GM19025 (cell line): ENCODE measurements at regions not wholly inside any gene's neighbourhood (a gene's known extent, or its start where the extent isn't known, plus 50 kb on each side); places are given as distances from the start of the nearest gene placed in this dataset.
"Not testable (repeated sequence)": the region's sequence is repeated elsewhere in the genome, so short reads cannot be mapped to it uniquely, and the experiment has no call there.

Experiments used
- ATAC-seq: cut with Tn5 transposase; IDR thresholded peaks from one replicate; pipeline ENCODE4 v1.9.1; 2021; ENCODE audit warnings: mild to moderate bottlenecking, low read depth, moderate library complexity; ENCODE audit not compliant: unreplicated experiment

DNA sequence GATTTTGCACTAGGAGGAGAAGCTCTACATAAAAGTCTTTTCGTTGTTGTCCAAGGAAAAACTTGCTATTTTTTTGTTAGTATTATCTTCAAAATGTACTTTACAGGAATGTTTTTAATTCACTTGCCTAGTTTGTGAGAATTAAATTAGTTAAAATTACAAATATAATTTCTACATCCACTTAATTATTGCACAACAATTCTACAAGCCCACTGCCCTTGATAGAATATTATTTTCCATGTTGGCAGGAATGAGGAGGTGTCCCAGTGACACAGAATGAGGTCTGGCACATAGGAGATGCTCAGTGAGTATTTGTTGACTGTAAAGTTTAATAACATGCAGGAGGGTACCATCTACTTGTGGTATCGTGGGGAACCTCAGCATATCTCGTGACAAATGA is 255.4 kb downstream of the SDHAF3 start:
- ATAC-seq = no peak

DNA sequence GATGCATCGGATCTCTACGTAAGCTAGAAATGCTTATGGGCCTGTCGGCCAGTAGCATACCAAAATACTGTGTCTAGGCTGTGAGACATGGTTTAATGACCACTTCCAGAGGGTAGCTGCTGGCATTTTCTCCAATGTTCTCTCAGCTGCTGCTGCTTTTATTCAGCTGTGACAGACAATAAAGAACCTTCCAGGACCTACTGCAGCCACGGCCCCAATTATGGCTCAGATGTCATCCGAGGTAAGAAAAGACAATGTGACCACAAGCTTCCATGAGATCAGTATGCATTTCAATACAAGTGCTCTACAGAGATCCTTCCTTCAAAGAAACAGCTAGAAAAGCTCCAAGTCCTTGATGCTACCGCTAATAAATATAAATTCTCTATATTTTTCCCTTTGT is 256.2 kb downstream of the SDHAF3 start:
- ATAC-seq = no peak

DNA sequence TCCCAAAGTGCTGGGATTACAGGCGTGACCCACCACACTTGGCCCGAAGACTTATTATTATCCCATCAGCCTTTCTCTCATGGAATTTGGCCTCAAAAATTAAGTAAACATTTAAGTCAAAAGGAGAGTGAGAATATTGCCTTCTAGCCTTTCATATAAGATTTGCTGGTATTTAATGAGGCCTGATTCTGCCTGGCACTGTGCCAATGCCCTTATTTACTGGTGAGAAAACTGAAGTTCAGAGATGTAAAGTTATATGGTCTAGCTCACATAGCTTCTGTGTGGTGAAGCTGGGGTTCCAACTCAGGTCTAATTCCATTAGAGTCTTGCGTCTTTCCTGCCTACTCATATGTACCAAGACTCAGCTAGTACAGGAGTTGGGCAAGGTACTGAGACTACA is 260.2 kb downstream of the SDHAF3 start:
- ATAC-seq = no peak

DNA sequence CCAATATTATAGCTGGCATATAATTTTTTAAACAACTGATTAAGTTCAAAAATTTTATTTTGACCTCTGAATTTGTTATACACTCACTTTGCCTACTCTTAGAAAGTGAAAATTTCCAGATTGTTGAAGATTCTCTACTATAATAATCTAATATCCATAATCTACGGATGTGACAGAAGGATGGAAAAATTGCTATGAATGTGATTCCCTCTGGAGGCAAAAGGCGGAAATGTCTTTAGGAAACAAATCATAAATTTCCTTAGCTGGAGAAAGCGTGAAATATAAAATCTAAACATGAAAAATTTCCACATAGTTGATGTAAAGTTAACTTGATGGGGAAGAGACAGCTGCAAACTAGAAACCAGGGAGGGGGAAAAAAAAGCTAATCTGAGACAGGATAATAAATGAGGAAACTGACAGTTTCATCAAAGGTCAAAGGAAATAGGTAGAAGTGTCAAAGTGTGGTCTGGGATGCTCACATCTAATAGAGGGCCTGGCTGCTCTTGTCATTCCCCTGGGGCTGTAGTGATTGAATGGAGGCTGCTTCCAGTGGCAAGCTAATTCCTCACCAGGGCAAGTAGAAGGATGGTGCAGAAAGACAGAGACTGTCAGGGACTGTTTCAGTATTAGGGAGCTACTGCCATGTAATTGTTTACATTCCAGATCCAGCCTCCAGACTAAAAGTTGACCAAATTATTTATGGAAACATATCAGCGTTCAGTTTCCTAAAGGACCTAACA is 264.5 kb downstream of the SDHAF3 start:
- ATAC-seq = no peak

DNA sequence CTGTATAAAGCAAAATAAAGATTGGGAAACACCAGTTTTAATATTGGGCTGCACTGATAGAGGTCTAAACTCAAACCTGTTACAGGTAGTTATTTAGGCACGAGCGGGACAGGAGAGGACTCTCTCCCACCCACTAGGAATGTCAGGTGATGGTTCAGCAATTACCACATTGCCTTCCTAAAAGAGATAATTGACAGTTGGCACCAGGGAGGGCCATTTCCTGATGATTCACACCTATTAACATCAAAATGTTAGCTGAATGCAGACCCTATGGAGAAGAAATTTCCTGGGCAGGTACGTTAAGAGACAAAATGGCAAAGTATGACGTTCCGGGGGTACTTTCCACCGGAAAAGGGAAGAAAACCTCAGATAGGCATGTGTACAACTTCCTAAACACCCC is 272.6 kb downstream of the SDHAF3 start:
- ATAC-seq = no peak

DNA sequence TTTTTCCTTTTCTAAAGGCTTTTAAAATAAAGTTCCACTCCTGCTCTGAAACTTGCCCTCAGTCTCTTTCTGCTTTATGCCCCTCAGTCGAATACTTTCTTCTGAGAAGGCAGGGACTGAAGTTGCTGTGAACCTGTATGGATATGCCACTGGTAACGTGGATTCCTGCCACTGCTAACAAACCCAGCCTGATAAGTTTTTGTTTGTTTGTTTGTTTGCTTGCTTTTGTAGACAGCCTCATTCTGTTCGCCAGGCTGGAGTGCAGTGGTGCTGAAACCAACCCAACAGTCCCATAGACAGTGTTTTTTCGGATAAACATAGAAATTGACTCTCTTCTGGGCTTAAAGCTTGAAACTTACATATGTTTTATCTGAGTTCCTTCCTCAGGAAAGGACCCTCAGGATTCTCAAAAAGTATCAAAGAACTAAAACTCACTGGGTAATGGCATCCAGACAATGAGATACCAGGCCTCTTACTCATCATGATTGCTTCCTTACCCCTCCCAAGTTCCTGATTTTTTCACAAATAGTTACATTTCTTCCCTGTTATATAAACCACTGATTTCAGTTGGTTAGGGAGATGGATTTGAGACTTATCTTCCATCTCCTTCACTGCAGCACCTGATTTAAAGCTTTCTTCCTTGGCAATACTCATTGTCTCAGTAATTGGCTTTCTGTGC is 273.6 kb downstream of the SDHAF3 start:
- ATAC-seq = no peak

DNA sequence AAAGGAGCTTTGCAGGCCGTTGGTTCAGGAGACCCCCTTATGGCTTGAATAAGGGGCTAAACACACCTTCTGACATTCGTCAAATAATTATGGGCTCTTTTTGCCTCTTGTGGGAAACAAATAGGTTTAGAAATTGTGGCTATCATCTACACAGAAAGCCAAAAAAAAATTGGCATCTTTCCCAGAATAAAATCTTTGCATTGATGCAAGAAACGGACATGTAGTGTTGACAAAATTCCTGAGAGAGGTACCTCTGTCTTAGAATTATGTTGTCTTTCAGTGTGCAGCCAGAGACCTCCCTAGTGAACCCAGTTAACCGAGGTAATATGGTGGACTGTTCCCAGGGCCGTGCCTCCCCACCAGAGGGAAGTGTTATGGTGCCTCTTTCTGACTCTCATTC is 283.9 kb downstream of the SDHAF3 start:
- no peak for ATAC-seq

DNA sequence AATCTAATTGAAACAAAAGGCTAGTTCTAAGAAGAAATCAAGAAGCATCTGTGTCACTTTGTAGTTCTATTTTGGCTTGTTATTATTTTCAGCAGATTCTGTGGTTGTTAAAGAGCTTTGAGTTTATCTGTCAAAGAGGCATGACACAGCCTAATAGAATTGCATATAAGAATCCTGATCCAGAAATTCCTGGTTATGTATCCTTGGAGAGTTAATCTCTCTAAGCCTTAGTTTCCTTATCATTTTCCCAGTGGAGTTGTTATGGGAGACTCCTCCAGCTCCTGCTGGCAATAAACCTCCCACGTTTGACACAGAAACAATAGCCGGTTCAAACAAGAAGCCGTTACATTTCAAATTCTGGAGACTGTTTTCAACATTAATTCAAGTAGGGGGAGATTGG is 288.3 kb downstream of the SDHAF3 start:
- ATAC-seq = no peak

DNA sequence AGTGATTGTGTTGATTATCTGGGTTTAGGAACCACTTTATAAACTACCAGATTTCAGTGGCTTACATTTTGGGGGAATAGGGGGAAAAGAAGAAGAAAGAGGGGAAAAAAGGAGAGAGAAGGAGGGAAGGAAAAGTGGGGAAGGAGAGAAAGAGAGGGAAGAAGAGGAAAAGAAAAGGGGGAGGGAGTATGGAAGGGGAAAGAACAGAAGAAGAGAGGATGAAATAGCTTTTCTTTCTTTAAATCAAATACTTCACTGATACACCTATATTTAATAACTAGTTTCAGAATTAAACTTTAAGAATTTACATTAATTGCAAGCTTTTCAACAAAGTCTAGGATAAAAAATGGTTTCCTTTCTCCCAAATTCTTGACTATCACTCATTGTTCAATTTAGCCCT is 289.6 kb downstream of the SDHAF3 start:
- no peak for ATAC-seq

DNA sequence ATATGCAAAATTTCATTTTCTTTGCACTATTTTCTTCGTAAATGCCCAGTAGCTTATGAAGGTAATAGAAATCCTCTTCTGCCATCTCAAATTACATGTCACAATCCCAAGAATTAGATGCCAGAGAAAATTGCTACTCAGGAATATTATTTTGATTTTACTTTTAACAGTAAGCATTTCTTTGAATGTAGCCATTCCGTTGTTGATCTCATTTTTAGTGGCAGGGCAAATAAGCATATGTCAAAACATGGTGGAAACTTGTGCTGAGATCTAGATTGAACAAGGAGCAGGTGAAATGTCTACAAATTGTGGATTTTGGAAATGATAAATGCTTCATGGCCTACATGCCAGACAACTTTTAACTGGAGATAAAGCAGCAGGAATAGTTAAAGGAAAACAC is 291.8 kb downstream of the SDHAF3 start:
- no peak for ATAC-seq

DNA sequence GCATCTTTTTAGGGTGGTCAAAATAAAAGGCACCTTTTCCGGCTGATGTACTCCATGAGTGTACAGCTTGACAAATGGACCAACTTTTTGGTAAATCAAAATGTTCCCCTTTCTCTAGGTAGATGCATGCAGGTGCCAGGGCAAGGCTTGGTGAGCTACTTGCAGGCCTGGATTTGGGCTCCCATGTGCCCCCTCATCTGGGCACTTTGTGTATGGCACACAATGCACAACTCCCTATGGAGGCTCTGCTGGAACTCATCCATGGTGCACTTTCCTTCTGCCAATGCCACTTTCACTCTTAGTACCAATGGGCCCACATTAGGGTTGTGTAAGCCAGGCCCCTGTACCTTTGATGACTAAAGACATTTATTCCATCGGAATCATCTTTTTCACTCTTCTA is 300.8 kb downstream of the SDHAF3 start:
- no peak for ATAC-seq

DNA sequence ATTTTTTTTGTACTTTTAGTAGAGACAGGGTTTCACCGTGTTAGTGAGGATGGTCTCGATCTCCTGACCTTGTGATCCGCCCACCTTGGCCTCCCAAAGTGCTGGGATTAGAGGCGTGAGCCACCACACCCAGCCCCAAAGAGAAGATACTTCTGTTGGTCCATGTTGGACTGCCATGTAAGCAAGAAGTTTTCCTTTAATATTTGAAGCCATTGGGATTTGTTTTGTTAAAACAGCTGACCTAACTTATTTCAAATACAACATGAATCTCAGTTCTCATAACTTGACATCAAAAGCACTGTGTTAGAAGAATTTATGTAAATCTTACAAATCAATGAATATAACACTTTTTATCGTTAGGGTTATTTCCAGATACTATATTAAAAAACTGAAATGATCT is 302.4 kb downstream of the SDHAF3 start:
- no peak for ATAC-seq

DNA sequence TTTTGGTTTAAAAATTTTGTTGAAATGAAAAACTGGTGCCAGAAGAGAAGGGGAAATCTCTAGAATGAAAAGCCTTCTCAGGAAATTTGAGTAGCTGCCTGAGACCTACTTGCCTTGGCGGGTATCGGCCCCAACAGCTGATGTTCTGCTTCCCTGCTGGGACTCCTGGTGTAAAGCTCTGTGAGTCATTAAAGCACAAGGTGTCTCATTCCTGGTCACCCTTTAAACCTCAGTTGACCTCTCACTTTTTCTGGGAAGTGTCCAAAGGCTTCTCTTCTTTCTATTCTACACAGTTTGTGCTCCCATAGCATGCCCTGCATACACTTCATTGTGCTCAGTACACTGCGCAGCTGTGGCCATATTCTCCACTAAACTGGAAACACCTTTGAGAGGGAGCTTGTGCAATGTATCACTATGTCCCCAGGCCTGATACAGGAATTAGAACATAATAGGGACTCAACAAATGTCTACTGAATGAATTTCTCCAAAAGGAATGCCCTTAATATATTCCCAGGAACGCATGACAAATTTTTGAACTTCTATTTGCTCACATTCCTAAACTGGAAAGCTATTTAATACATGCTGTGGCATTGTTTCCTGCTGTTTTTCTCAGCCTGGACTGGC is 303.9 kb downstream of the SDHAF3 start:
- ATAC-seq = no peak

DNA sequence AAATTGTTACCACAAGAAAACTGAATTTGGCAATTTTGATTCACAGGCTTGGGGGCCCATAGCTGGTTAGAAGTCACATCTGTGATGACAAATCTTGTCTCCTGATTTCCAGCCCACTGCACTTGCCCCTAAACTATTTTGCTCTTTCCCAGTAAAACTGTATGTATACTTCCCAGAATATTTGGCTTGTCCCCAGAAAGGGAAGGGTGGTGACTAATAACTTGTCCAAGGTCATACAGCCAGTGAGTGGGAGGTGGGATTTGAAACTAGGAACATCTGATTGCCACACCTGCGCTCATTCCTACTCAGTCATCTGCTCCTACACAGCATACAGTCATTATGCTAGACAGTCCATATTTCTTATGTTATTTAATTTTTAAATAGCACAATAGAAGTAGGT is 304.5 kb downstream of the SDHAF3 start:
- ATAC-seq = no peak

DNA sequence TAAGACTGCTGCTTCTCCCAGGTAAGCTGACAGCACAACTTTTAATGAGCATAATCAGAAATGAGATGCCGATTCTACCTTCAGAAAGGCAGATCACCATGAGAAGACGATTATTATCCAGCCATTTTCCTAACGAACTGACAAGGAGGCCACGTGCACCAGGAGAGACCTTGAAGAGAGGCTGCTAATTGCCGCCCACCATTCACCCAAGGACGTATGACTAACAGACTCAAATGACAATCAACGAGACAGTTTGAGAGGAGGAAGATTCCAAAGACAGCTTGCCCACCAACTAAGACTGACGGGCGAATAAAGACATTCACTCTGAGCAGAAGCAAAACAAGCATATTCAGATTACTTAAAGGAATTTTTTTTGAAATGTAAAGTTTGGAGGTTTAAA is 301.9 kb upstream of the TAC1 start:
- ATAC-seq = no peak

DNA sequence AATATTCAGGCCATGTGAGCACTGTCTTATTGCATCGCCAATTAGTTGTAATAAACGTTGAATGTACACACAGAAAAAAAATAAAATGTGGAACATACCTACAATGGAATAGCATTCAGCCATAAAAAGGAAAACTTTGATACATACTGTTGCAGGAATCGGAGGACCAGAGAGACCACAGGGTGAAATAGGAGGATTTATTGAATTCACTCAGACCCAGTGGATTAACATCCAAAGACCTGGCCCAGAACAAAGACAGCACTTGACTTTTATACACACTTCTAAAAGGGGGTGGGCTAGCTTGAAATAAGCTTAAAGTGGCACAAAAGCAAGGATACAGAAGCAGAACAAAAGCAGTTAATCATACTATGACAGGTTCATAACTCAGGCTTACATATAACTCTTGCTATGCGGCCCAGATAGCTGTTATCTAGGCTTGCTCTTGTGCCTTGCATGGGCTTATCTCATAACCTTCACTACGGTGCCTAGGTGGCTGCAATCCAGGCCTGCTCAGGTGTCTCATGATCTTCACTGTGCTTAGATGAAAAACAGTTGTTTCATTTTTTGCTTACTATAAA is 292.2 kb upstream of the TAC1 start:
- ATAC-seq = no peak

DNA sequence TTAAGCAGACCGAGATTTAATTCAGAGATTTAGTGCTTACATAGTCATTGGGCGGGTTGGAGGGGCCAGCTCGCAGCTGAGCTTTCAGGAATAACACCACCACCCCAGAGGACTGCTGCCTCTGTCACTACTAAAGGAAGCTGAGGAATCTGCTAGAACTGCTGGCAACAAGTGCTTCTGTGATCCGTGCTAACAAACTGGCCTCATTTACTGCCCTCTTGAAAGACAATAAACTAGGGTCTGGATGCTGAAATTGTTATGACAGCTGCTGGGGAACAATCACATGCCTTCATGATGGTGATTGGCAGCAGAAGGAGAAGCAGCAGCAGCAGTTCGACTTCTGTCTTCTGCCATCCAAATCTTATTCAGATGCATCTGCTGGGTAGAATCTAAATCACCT is 285.5 kb upstream of the TAC1 start:
- no peak for ATAC-seq

DNA sequence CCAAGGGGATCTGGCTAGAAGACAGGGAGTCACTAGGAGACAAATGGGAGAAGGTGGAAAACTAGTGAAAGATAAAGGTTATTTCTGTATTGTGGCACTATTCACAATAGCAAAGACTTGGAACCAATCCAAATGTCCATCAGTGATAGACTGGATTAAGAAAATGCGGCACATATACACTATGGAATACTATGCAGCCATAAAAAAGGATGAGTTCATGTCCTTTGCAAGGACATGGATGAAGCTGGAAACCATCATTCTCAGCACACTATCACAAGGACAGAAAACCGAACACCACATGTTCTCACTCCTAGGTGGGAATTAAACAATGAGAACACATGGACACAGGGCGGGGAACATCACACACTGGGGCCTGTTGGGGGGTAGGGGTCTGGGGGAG is 282.4 kb upstream of the TAC1 start:
- ATAC-seq = not testable (repeated sequence)

DNA sequence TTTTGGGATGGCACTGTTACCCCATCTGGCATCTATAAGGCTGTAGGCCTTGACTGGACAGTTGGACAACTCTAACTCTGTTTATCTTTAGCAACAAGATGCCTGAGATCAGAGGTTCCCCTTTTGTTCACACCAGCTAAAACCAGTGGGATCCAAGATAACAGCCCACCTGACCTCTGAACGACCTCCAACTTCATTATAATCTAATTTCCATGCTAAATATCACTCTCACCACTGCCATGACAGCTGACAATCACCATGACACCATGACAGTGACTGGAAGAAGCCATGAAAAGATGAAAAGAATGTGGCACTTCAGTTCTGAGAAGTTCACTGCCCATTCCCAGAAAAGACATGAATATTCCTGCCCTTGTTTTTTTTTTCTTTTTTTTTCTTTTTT is 281.4 kb upstream of the TAC1 start:
- no peak for ATAC-seq

DNA sequence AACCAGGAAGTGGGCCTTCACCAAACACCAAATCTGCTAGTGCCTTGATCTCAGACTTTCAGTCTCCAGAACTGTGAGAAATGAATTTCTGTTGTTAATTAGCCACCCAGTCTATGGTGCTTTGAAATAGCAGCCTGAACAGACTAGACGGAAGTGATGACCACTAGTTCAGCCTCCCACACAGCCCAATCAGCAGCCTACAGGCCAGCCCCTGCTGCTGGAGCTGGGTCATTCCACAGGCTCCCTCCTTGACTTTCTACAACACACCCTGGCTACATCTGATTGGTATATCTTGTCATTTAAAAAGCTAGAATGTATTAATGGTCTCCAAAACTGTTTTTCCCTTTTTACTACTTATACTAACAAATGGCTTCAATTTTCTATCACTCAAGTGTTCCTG is 277.2 kb upstream of the TAC1 start:
- no peak for ATAC-seq

DNA sequence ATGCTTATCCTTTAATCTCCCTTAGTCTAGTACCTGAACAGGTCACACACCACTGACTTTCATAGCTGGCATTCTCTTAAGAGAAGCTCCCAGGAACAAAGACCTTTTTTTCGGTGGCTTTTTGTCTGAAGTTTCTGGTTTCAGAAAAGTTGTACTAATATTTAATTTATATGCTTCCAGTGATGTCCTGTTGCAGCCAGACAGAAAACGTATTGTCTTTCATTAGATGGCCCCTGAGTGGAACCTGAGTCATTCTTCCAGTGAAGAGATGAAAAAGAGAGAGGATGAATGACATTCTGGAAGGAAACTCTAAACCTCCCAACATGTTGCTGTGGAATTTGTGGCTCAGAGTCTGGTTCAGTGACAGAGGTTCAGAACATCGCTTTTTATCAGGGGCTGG is 274.8 kb upstream of the TAC1 start:
- no peak for ATAC-seq

DNA sequence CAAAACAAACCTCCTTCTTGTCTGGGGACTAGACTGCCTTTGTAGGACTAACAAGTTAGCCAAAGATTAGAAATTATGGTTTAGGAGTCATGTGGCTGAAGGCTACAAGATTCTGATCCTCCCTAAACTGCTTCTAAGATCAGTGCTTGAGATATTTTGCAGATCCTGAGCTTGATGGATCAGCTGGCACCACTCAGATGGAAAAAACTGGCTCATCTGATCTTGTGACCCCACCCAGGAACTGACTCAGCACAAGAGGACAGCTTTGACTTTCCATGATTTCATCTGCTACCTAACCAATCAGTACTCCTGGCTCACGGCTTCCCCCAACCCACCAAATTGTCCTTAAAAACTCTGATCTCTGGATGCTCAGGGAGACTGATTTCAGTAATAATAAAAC is 271.5 kb upstream of the TAC1 start:
- no peak for ATAC-seq
